GM21360 (cell line): ENCODE measurements at regions not wholly inside any gene's neighbourhood (a gene's known extent, or its start where the extent isn't known, plus 50 kb on each side); places are given as distances from the start of the nearest gene placed in this dataset.
"Not testable (repeated sequence)": the region's sequence is repeated elsewhere in the genome, so short reads cannot be mapped to it uniquely, and the experiment has no call there.

ENCODE experiments used
- ATAC-seq: cut with Tn5 transposase; IDR thresholded peaks from one replicate; pipeline ENCODE4 v1.9.1; 2021; ENCODE audit warnings: mild to moderate bottlenecking, moderate library complexity; ENCODE audit not compliant: unreplicated experiment

DNA sequence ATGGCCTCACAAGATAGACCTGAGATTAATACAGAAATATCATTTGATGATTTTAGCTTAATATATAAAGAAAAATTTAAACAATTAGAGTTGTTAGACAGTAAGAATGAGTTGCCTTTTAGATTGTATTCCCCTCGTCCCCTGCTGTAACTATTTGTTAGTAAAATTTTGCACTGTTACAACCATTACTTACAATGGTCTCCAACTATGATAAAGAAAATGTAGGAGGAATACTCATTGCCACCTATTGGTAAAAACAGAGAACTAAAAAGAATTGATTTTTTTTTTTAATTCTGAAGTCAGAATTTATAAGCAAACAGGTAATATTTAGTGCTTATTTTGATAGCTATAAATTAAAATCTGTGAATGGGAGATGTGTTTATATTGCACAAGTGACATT lies 937.6 kb downstream of the TLE4 start:
- ATAC-seq = no peak

DNA sequence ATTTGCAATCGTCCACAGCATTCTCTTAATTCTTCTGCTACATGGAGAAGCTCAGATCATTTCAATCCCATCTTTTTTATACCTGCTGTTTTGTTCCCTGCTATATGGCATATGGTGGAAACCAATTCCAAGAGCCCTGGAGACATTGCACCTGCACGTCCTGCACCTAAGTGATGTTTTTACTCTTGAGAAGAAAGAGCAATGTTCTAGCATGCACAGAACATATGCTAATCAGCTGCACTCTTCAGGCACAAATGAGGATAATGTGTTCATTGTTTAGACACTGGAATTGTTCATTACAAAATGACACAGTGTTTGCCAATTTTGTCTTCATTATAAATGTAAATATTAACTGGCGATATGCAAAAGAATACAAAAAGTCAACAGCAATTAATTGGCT lies 935.8 kb downstream of the TLE4 start:
- ATAC-seq = no peak

DNA sequence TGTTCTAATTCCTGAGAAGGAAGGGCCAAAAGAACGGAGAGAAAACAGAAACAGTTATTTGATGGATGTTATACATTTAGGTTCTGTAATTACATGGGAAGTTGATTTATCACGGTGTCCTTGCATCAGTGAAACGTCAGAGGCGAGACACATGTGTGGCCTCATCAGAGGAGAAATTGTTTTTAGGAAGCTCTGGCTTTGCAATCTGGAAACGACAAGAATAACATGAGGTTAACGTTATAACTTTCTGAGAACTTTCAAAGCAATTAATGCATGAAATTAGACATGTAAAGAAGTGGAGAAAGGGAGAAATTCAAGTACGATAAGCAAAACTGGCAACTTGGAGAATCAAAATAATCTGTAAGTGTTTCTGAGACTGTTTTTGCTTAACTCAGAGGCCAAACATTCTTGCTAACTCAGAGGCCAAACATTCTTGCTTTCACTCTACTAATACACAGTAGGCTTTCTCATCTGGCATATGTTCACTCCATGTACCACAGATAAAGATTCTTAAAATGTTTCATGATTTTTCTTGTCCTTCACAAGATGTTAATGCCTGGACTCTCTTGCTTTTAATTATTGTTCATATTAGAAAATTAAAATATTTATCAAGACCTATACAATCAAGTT lies 933.0 kb downstream of the TLE4 start:
- ATAC-seq = no peak

DNA sequence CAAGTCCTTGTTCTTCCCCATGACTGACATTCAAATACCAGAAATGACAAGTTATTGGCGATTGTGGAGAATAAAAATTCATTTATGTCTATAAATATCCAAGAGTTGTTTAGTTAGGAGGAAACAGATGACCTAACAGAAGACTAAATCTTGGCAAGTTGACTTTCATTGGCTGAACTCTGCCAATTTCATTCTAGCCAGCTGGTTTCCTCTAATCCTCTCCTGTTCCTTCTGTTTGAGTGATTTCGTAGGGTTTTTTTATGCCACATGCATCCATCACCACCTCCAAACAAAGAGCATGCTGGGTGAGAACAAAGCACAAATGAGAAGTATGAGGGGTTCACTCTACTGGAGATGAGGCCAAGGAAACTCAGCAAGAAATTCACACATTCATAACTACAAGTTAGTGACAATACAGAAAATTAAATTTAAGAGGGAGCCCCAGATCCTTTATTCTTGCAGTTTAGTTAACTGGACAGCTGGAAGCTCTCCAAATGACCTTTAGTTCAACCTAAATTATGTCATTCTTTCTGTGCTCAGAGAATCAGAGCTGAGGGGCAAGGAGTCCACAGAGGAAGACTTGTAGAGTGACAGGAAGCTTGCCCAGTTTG lies 932.0 kb downstream of the TLE4 start:
- ATAC-seq = no peak

DNA sequence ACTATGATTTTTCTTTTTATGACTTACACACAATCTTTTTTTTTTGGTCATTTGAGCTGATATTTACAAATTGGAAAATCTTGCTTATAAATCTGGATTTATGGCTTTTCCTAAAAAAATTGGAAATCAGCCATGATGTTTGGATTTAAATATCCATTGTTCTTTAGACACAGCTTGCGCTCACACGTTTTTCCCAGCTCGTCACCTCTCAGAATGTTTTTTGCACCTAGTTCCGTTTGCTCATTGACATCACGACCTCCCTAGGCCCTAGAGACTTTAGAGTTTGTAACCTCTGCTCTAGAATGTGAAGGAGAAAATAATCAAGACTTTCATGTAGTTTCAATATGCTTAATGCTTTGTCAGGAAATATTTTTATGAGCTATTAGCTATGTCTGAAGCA lies 930.5 kb downstream of the TLE4 start:
- ATAC-seq = no peak

DNA sequence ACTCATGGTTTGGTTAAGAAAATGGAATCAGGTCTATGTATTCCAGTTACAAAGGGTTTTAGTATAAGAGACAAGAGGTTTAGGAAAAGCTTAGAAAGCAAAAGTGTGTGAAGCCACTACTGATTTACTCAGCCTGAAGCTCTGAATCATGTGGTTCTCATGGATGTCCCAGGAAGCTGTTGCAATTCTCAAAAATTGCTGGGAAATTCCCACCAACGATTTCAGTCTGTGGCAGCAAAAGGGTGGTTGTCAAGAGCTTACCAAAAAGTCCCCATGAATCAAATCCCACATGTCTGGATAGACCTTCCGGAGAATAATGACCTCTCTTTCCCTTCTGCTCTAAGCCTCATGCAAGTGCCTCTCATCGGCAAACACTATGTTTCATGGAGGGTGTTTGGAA lies 929.9 kb downstream of the TLE4 start:
- ATAC-seq = no peak

DNA sequence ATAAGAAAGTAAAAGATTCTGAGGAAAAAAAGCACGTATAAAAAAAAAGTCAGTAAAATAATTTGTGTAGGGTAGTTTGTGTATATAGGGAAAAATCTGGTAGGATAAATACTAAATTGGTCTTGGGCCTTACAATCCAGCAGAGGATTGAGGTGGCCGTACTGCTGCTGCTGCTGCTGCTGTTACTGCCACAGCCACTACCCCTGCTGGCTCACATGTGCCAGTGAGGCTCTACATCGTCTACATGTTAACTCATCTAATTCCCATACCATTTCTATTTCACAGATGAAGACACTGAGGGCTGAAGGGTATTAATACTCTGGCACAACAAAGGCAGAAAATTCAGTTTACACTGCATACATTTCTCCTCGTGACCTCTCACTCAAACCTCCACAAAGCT lies 928.5 kb downstream of the TLE4 start:
- ATAC-seq = no peak

DNA sequence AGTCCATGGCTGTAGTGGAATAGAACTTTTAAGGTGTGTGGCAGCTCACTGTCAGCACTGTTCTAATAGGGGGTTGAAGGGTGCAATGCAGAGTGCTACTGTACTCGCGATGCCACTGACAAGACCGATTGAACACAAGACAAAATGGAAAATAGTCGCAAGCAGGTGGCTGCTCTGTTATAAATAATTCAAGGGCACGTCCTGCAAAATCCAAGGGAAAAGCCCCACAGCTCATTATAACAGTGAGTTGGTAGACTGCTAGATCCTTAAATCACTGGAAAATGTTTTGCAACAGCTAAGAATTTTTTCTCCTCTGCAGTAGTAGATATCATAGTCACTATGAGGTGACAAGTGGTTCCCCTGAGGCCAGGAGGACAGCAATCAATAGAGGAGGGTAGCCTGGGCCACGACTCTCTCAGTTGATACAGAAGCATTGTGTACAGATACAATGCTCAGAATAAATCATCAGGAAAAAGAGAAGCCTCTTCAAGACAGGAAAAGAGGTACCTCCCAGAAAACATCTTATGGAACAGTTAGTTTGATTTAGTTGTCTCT lies 926.3 kb downstream of the TLE4 start:
- ATAC-seq = no peak

DNA sequence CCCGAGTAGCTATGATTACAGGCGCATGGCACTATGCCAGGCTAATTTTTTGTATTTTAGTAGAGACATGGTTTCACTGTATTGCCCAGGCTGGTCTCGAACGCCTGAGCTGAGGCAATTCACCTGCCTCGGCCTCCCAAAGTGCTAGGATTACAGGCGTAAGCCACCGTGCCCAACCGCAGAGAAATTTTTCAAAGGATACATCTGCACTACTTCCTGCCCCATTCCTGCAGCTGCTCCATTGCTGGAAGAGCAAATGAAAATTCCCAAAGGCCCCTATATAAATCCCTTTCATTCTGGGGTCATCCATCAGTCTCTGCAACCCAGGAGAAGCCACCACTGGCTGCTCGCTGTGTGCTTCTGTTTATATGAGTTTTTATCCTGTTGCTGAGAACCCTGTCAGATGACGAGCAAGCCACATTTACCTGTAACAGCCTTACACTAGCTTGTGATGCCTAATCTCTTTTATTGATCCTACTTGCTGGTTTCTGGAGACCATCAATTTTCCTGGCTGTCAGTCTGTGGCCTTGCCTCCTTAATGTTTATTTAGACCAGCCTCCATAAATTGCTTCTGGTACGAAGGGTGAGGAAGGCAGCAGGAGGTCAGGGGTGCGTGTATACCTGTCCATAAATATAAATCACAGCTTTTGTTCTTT lies 925.3 kb downstream of the TLE4 start:
- ATAC-seq = no peak

DNA sequence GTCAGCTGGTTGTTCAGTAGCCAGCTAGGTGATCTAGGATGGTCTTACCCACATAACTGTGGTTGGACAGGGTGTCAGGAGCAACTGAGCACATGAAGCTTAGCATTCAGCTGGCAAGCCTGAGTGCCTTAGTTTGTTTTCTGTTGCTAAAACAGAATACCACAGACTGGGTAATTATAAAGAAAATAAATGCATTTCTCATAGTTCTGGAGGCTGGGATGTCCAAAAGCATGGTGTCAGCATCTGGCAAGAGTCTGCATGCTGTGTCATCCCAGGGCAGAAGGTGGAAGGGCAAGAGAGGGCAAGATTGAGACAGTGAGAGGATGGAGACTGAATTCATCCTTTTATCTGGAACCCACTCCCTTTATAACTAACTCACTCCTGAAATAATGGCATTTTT lies 921.5 kb downstream of the TLE4 start:
- no peak for ATAC-seq

DNA sequence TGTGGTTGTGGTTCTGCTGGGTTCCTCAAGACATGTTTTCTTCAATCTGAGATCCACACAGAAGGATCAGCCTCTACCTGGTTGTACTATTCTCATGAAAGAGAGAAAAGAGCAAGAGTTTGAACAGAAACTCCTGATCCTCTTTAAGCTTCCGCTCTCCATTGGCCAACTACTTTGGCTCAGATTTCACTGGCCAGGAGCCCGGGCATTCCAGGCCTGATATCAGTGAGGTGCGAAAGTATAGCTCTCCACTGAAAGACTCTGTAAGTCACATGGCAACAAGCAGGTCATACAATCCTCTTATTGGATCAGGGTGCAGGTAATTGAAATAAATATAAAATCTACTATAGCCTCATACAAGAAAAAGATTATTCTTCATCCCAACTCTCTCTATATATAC lies 920.5 kb downstream of the TLE4 start:
- no peak for ATAC-seq

DNA sequence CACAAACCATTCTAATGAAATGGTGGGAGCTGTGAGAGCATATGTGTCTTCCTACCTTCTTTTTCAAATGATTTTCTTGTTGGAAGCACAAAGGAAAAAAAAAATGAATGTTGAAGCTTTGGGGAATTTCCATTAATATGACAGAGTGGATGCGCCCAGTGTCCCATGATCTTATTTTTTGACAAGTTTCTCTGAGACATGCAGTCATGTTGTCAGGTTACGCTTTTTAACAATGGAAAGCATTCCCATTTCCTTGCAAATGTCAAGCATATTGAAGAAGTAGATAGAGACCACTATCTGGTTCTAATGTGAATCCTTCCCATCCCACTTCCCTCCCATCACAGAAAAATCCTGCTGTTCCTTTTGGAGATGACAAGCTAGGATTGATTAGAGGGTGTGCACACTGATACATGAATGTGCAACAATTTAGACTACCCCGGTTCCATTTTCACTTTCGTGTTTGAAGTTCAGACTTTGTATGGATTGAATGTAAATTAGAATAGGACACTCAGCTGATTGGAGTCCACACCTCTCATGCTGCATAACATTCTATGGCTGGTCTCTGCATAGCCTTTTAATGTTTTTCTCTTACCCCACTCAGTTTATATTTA lies 919.4 kb downstream of the TLE4 start:
- ATAC-seq = no peak

DNA sequence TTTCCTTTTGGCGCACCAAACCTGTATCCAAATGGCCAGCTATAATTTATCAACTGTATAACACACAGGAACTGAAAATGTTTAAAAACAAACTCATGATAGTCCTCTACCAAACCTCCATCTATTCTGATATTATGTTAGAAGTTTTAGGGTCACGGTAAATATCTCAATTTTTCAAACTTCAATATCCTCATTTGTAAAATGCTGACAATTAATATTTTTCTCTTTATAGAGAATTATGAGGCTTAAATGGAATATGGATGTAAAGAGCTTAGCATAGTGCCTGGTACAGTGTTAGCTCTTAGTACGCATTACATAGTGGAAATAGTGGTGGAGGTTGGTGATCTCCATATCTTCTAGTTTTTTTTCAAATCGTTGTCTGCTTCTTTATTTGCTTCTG lies 917.6 kb downstream of the TLE4 start:
- no peak for ATAC-seq

DNA sequence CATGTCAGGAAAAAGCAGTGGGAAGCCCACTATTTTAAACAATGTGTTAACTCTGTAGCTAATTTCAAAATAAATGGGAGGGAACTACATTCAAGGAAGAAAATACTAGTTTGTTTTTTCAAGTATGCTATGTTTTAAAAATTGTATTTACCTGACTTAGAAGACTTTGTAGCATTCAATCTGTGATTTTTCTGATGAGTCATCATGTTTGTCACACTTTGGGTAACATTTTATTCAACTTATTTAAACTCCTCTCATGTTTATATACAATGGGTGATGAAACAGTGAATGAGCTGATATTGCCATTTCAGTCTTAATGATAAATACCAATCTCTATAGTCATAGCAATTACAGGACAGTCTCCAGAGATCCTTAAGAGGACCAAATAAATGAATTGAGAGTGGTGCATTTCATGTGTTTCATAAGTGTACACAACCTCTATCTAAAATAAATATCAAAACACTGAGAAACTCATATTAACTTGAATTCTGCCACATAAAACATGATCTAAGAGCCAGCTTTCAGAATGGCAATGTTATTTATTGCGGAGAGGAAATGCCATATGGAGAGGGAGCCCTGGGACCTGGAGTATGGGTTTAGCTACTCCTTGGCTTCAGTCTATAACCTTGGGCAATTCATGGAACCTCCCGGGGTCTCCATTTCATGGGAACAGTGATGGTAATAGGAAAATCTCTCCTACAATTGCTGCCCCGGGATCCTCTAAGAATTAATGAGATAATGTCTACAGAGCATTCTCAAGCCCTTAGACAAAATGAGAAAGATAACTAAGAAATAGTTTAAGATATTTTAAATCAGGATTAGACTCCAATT lies 913.9 kb downstream of the TLE4 start:
- ATAC-seq = no peak

DNA sequence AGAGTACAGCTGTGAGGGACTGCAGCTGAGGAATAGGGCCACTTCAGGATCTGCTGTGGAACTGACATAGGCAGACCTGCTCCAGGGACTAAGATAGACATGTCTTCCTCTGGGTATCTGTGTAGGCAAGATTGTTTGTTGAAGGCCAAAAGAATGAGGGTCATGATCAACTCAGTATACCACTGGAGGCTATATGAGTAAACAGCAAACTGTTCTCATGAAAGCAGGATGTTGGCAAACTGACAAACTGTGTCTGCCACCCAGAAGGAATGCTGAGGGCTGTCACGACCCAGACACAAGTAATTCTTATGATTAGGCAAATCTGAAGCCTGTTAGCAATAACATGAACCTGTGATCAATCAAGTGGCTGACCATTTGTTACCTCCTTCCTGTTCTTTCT lies 910.5 kb downstream of the TLE4 start:
- ATAC-seq = not testable (repeated sequence)

DNA sequence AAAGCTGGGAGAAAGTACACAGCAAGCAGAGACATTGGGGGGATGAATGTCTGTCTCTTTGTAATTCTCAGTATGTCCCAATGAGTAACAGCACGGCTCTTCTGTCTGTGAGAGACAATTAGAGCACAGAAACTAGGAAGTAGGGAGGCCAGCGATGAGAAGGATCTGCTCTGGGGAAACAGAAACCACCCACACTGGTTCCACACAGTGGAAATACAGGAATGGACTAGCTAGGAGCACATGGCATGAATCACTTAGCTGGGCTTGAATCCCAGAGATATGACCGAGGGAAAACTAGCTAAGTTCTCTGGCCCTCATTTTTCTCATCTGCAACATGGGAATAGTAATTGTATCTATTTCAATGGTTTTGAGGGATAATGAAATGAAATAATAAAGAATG lies 895.9 kb downstream of the TLE4 start:
- no peak for ATAC-seq

DNA sequence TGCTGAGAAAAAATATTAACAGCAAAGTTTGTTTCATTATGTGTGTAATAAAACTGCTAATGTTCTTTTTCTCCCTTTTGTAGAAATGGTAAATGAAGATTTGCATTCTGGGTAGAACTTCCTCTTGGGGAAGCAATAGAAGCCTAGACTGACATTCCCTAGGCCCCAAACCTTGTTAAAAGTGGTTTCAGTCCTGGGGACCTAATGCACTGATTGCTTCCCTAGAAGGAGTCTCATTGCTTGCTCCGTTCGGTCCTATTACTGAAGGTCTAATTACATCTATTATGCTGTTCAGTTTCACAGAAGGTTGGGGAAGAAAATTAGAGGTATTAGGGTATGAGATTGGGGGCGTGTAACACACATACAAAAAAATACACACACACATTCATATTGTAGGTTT lies 893.8 kb downstream of the TLE4 start:
- no peak for ATAC-seq

DNA sequence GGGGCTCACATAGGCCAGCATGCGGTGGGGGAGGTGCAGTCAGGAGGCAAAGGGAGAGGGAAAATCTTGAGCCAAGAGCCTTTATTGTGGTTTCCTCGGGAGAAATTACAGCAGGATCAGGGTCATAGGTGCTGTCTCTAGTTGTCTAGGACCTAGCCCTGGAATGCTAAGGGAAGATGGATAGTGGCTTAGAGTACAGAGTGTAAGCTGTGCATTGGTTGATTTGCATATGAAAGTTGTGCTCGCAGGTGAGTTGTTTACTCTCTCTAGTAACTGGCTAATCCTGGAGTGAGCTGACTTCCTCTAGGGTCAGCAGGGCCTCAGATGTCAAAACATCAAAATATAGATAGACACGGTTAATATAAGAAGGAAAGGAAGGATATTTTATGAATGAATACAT lies 877.7 kb downstream of the TLE4 start:
- no peak for ATAC-seq

DNA sequence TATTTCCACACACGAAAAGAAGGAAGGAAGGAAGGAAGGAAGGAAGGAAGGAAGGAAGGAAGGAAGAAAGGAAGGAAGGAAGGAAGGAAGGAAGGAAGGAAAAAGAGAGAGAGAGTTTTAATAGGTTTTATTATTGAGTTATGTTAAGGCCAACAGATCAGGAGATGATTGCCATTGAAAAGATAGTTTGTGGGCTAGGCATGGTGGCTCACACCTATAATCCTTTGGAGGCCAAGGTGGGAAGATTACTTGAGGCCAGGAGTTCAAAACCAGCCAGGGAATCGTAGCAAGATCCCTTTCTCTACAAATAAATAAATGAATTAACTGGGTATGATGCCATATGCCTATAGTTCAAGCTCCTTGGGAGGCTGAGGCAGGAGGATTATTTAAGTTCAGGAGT lies 877.2 kb downstream of the TLE4 start:
- ATAC-seq = no peak

DNA sequence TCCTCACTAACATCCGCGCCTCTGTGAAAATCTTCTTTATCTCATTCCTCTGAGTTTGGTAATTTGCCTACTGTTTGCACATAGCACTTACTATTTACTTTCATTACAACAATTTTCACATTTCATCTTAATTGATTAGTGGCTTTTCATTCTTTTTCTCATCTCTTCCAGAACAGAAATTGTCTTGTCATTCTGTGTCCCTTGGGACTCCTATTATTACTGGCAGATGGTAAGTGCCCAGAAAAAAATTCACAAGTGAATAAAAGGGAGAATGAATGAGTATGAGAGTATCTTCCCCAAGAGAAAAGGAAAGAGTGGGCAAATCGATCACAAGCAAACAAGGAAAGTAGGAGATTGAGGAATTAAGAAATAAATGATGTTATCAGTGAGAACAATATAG lies 876.1 kb downstream of the TLE4 start:
- ATAC-seq = no peak

DNA sequence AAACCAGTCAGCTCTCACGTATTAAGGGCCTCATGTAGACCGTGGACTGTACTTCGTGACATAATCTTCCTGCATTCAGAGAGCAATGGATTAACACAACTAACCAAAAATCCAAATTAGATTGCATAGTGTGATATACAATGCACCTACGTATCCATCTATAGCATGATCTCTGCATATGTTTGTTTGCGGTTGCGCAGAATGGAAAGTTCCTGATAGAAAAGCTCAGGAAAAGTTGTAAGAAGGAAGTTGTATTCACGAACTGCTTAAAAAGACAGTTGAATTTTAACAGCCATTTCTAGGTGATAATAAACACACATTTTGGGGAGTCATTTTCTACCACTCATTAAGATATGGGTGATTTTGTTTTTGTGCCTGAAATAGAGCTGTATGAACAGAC lies 869.0 kb downstream of the TLE4 start:
- ATAC-seq = no peak
